GM21825 (cell line): ENCODE measurements at regions not wholly inside any gene's neighbourhood (a gene's known extent, or its start where the extent isn't known, plus 50 kb on each side); places are given as distances from the start of the nearest gene placed in this dataset.

ENCODE experiments used
- ATAC-seq: cut with Tn5 transposase; IDR thresholded peaks from one replicate; pipeline ENCODE4 v1.9.1; 2021; ENCODE audit warnings: mild to moderate bottlenecking, moderate library complexity; ENCODE audit not compliant: unreplicated experiment

DNA sequence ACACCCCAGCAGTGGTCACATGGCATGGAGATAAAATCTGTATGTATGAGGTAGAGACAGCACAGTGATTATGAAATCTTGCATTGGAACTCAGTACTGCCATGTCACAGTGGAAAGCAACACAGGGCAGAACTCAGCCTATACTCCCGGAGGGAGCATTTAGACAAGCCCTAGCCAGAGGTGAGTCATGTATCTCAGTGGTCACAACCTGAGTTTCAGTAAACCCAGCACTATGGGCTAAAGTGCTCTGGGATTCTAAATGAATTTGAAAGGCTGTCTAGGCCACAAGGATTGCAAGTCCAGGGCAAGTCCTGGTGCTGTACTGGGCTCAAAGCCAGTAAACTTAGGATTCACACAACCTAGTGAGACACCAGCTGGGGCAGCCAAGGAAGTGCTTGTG, 1717.1 kb upstream of the RAG2 start:
- ATAC-seq: no peak

DNA sequence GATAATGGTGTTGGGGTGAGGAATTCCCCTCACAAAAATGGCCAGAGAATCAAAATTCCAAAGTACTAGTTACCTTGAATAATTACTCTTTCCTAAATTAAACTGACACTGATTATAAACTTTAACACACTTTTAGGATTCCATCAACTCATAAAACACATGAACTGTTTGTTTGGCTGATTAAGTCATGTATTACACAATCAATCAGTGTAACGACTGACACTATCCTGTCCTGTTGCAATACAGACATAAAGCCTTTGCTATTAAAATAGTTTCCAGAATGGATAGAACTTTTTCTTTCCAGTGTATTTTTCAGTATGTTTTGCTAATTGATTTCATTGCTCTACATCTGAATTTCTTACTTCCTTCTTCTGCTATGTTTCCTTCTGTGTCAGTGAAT, 1709.4 kb upstream of the RAG2 start:
- no peak for ATAC-seq

DNA sequence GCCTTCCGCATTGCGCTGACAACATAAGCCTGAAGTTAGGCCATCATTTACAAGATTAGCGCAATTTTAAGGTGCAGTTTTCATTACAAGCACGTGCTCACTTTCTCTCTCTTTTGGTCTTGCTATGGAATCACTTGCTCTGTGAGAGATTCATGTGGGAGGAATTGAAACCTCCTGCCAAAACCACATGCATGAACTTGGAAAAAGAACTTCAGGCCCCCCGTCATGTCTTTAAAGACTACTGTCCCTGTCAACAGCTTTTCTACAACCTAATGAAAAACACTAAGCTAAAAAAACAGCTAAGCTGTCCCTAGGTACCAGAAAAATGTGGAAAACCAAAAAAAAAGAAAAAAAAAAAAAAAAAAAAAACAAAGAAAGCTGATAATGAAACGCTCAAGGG, 1707.6 kb upstream of the RAG2 start:
- no peak for ATAC-seq

DNA sequence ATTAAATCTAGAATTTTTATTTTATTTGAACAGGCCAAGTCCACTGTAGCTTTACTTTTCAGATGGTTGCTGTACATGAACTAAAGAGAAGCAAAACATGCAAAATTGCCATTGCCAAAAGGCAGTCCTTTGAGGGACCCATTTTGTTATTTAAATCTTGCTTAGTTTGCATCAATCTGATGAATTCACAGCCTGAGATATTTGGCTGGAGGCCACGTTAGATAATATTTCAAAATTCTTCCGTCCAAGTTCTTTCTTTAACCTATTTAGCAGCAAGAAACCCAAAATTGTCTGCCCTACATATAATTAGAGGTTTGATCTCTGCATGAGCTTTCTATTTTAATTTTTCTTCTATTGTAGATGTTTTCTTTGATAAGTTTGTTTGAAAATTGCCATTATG, 1706.9 kb upstream of the RAG2 start:
- no peak for ATAC-seq

DNA sequence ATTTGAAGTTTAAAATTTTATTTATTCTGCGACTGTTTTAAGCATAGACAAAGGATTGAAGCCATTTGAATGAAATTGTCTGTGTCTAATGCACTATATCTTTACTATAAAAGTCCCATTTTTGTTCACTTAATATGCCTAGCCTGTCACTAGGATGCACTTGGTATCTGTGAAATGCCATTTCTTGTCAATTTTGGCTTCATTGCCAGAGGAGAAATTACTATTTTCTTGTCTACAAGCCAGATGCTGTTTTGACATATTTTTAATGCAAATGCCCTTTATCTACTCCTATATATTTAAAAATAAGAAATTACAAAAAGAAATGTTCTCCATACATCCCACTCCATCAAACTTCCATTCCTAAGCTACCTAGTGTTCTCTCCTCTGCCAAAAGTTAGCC, 1704.5 kb upstream of the RAG2 start:
- ATAC-seq: no peak

DNA sequence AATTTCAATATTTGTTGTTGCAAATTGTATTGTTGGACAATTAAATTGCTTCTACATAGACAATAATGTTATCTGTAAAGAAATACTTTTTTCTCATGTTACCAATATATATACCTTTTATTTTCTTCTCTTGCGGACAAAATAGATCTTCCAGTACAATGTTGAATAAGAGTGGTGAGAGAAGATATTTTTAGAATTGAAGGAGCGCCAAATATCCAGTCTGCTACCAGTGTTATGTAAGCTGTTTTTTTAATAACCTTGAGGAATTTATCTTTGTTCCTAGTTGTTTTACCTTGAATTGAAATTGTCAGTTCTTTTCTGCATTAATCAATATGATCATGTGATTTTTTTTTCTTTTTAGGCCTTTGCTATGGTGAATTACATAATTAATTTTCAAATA, 1702.5 kb upstream of the RAG2 start:
- ATAC-seq: no peak

DNA sequence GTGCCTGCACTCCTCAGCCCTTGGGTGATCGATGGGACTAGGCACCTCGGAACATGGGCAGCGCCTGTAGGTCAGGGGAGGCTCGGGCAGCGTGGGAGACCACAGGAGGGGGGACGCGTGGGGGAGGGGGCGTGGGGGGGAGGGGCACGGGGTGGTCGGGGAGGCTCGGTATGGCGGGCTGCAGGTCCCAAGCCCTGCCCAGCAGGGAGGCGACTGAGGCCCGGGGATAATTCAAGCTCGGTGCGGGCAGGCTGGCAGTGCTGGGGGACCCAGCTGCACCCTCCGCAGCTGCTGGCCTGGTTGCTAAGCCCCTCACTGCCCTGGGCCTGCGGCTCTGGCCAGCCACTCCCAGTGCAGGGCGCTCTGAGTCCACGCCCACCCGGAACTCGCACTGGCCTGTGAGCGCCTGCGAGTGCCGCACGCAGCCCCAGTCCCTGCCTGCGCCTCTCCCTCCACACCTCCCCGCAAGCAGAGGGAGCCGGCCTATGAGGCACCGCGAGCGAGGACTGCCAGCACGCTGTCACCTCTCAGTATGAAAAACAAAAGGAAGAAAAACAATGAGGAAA, 1698.3 kb upstream of the RAG2 start:
- ATAC-seq: no peak

DNA sequence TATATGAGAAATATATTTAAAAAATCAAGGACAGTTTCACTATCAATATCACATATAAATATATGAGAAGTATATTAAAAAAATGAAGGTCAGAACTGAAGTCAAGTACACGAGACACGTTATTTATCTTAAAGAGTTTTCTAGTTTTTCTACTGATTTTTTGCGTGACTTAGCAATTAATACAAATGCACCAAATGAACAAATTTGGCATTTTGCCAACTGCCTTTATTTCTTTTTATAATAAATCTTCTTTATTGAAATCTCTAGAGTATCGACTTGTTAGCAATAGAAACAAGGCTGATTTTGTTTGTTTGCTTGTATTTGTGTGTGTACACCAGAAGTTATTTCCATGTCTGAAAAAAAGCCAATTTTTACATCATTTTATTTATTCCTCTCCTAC, 1684.7 kb upstream of the RAG2 start:
- ATAC-seq: no peak

DNA sequence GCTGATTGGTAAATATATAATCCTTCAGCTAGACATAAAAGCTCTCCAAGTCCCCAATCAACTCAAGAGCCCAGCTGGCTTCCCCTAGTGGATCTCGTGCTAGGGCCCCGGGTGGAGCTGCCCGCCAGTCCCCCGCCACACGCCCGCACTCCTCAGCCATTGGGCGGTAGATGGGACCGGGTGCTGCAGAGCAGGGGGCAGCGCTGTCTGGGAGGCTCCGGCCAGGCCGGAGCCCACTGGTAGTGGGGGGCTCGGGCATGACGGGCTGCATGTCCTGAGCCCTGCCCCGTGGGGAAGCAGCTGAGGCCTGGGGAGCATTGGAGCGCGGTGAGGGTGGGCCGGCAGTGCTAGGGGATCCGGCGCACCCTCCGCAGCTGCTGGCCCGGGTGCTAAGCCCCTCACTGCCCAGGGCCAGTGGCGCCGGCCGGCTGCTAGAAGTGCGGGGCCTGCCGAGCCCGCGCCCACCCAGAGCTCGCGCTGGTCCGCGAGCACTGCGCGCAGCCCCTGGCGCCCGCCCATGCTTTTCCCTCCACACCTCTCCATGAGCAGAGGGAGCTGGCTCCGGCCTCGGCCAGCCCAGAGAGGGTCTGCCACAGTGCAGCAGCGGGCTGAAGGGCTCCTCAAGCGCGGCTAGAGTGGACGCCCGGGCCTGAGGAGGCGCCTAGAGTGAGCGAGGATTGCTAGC, 1680.6 kb upstream of the RAG2 start:
- ATAC-seq: no peak

DNA sequence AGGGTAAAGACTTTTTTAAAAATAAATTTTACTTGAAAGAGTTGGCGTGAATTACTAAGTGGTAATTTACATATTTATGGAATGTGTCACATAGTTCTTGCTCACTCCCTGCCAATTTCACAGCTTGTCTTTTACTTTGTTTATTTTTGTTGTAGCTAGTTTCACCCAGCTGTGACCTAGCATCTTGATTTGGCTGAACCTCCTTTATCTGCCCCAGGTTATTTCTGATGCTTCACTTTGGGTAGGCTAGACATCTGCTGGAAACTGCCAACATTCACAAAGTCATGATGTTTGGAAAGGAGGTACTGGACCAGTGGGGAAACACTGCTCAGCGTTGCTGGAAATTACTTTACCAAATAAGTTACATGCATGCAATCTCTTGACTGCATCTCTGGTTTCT, 1676.0 kb upstream of the RAG2 start:
- ATAC-seq: no peak

DNA sequence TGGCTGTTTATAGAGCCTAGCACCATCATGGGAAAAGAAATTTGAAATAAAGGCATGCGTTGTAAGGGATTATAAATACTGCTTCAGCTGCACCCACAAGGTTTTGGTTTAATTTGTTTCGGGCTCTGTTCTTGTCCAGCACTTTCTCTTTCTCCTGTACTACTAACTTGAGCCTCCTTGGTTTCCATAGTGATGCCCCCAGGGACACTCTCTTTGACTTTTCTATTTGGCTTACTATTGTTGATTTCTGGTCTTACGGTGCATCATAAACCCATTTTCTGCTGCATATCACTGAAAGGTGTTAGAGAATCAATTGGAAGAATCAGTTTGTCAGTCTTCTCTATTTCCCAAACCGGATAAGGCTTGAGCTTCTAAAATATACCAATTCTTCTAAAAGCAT, 1674.3 kb upstream of the RAG2 start:
- ATAC-seq: no peak

DNA sequence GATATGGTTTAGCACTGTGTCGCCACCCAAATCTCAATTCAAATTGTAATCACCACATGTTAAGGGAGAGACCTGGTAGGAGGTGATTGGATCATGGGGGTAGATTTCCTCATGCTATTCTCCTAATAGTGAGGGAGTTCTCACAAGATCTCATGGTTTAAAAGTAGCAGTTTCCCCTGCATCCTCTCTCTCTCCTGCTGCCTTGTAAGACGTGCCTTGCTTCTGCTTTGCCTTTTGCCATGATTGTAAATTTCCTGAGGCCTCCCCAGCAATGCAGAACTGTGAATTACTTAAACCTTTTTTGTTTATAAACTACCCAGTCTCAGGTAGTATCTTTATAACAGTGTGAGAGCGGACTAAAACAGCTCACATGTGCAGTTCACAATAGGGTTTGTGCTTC, 1668.7 kb upstream of the RAG2 start:
- ATAC-seq: no peak

DNA sequence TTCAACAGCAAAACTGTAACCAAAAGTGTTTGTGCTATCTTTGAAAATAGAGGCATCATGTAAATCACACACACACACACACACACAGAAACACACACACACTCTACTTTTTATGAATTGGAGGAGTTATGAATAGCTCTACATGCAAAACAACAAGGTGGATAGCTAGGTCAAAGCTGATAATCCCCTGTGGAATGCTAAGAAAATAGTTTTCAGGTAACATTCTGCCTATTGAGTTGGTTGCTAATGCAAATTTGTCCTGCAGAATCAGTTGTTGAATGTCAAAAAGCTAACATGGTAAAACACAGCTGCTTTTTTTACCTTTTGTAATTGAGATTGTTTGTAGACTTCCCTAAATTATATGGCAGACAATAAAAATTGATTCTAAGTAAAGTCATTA, 1658.4 kb upstream of the RAG2 start:
- ATAC-seq: no peak

DNA sequence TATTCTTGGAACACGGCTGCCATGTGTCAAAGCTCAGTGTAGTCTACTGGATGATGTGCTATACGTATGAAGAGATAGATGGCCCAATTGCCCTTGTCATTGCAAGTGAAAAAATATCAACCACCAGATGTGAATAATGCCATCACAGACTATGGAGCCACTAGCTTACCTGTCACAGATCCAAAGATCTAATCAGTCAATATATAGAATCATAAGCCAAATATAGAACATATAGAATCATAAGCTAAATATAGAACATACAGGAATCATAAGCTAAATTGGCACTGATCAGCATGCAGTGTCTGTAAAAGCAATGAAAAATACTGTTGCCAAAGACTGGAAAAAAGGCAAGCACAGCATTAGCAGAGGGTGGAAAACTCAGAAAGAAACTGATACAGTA, 1656.9 kb upstream of the RAG2 start:
- ATAC-seq: no peak

DNA sequence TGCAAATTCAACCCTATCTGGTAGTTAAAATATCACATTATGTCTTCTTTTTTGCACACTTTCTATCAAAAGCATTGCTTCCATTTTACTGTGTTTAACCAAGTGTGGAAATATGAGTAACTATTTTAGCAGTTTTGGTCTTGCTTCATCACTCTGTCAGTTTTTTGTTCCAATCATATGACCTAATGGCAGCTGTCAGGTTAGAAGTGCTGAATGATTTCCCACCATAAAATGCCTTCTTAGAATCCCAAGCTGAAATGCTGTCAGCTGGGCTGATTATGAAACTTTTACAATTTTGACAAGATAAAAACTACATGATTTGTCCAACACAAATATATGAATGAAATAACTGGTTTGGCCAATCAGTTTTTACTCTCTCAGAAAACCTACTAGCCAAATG, 1654.6 kb upstream of the RAG2 start:
- no peak for ATAC-seq

DNA sequence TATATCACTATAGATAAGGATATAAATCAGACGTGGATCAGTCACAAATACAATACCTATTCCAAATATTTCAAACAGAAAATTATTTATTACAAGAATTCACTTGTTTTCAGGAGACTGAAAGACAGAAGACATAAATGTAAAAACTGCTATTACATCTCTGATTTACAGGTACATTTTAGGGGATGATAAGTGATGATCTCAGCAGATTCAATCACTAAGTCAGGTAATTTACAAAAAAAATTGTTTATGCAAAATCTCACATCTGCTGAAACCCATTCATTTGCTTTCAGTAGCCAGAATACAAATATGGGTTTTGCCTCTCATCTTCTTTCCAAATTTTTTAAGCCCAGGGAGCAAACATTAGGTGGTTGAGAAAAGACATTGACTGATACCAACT, 1648.4 kb upstream of the RAG2 start:
- no peak for ATAC-seq

DNA sequence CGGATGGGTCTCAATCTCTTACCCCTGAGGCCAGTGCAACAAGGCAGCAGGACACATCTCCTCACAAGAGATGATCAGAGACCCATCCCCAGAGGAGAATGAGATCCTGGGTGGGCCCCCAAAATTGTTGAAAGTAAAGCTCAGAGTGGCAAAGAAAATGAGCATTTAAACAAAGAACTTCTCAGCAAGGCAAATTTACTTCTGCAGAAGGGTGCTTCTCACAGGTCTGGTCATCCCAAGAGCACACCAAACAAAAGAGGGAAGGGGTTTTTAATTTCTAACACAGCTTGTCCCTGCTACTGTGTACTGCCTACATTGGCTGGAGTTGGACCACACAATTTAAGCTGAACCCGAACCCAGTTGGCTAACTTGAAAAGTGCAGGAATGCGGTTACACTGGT, 1628.6 kb upstream of the RAG2 start:
- no peak for ATAC-seq

DNA sequence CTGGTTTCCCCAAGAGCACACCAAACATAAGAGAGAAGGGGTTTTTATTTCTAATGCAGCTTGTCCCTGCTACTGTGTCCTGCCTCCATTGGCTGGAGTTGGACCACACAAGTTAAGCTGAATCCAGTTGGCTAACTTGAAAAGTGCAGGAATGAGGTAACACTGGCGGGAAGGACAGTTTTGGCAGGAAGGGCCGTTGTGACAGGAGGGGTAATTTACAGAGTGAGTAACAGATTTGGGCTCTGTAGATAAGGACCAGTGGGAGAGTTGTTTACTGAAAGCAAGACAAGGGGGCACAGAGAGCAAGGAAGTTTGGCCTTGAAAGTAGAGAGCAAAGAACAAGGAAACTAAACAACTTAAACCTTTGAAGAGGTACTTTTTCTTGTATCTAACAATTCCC, 1623.3 kb upstream of the RAG2 start:
- no peak for ATAC-seq

DNA sequence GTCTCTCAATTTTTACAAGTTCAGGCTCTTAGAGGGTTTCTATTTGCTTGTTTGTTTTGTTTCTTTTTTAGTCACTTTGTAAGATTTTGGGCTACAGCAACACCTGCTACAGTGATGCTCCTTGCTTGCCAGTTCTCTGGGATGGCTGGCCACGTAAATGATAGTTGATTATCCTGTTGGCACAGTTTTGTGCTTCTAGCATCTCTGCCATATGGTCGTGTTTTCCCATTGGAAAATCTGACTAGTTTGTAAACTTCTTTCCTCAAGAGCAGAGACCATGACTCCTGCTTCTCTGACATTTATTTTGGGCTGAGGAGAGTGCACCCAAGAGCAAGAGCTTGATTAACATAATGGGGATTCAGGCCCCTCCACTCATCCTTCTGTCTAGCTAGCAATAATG, 1621.6 kb upstream of the RAG2 start:
- no peak for ATAC-seq

DNA sequence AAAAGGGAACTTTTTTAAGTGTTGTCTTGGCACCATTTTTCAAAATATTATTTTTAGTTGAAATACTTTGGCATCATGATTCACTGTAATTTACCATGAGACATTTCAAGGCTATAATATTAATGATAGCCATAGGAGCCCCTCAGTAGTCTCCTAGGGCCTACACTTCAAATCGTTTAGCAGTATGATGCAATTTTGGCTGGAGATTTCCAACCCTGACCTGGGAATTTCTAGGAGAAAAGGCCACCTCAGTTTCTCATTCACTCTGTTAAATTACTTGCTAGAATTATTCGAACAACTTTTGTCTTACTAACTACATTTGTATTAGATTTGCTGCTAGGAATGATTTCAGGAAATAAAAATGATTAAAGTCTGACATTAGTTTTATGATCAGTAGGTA, 1610.9 kb upstream of the RAG2 start:
- ATAC-seq: no peak

DNA sequence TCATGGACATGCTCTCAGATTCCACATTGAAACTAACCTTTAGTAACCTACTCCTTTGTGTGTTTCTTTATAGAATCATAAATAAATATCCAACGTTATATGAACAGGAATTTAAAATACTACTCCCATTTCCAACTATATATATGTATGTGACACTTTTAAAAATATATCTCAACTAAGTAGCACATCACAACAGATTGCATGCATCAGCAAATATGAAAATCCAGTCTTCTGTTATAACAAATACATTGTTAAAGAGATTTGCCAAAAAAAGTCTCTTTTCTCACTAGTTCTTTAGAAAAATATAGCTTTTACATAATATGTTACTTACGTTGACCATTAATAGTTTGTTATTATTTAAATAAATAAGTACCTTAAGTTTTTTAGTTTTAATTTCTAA, 1608.6 kb upstream of the RAG2 start:
- ATAC-seq: no peak

DNA sequence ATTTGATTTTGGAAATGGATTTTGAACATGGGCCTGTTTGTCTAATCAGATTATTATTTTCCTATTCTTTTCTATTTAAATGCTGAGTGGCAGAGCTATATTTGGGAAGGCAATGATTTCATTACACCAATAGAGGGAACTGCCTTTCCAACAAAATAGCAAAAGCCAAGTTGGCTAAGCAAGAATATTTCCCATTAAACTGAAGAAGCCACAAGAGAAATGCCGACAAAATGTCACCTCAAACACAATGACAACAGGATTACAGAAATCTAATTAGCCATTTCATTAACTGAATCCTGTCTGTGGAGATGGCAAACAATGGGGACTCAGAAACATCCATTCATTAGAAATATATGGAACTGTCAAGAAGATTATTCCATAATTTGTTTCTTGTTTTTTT, 1593.1 kb upstream of the RAG2 start:
- no peak for ATAC-seq

DNA sequence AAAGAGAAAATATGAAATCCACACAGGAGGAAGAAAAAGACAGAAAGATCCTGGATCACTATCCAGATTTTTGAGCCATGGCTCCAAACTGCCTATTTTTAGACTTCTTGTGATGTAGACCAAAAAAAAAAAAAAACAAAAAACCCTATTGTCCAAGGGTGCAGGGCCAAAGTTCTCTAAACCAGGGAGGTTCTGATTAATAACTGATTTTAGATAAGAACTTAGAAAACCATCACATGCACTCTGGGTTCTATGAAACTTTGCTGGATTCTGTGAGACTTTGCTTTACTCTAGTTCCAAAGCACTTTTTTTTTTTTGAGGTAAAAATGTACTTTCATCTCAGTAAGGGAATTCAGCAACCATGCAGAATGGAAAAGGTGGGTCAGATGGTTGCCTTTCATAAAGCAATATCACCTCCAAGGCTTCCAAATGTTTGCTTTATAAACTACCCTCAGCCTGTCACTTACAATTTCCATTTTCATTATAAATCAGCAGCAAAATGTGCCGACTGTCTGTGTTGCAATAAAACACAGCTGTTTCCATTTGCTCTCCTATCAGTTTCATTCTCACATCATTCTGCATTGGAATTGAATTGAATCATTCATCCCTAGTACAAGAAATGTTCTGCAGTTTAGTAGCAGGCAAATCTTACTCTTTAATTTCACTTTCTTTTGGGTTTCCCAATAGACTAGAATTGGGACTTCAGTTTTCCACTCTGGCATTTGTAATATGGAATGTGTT, 1584.3 kb upstream of the RAG2 start:
- no peak for ATAC-seq
